ENCODE measurements at regions not wholly inside any gene's neighbourhood (a gene's known extent, or its start where the extent isn't known, plus 50 kb on each side); places are given as distances from the start of the nearest gene placed in this dataset.

- H3K4me3 ChIP-seq (ENCODE audit: control insufficient read depth, low read depth, low read length), result no peak overlapping the region
- DNase-seq (ENCODE audit: low read depth), result no peak
- TF ChIP-seq, protein P1, sequence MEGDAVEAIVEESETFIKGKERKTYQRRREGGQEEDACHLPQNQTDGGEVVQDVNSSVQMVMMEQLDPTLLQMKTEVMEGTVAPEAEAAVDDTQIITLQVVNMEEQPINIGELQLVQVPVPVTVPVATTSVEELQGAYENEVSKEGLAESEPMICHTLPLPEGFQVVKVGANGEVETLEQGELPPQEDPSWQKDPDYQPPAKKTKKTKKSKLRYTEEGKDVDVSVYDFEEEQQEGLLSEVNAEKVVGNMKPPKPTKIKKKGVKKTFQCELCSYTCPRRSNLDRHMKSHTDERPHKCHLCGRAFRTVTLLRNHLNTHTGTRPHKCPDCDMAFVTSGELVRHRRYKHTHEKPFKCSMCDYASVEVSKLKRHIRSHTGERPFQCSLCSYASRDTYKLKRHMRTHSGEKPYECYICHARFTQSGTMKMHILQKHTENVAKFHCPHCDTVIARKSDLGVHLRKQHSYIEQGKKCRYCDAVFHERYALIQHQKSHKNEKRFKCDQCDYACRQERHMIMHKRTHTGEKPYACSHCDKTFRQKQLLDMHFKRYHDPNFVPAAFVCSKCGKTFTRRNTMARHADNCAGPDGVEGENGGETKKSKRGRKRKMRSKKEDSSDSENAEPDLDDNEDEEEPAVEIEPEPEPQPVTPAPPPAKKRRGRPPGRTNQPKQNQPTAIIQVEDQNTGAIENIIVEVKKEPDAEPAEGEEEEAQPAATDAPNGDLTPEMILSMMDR (IDR thresholded peaks at IDR 0.05; ENCODE audit: control insufficient read depth, insufficient read depth, low read depth, low read length, missing control alignments), result no peak
Observed at GRCh38 chr11:98703779-98704556, 316.8 kb upstream of the CNTN5 start.

DNA sequence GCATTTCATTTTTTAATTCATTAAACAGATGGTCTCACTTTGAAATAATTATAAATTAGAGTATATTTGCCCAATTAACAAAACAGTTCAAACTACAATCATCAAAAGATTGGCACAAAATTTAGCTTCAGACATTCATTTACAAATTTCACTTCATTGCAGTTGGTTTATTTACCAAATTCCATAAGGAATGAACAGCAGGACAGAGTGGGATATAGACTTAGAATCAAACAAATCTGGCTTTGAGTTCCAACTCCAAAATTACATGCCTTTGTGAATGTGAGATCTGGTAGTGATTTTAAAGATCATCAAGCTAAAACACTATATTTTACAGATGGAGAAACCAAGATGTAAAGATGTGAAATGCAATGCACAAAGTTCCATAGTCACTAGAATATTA is 310.7 kb upstream of the CNTN5 start:
- no peak for DNase-seq (ENCODE audit: low read depth)
- no peak overlapping the region for H3K4me3 ChIP-seq (ENCODE audit: control insufficient read depth, low read depth, low read length)
- TF ChIP-seq, protein P1 (IDR thresholded peaks at IDR 0.05; ENCODE audit: control insufficient read depth, insufficient read depth, low read depth, low read length, missing control alignments), result no peak

DNA sequence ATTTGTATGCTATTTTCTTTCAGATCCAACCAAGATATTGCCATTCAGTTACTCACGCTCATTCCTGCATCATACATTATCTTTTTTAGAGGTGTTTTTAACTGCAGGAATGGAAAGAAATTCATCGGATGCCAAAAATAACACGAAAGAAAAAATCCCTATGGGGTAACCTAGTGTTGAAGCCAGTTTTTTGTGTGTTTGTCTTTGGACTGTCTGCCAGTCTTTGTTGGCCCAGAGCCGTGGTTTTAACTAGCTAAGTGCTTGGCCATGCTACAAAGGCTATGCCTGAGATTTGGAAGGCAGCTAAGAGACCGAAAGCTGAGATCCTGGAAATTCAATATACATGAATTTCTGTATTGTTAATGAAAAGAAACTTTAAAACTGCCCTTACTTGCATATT is 309.8 kb upstream of the CNTN5 start:
- no peak overlapping the region for H3K4me3 ChIP-seq (ENCODE audit: control insufficient read depth, low read depth, low read length)
- TF ChIP-seq, protein P1 (IDR thresholded peaks at IDR 0.05; ENCODE audit: control insufficient read depth, insufficient read depth, low read depth, low read length, missing control alignments), result no peak
- DNase-seq (ENCODE audit: low read depth), result no peak

DNA sequence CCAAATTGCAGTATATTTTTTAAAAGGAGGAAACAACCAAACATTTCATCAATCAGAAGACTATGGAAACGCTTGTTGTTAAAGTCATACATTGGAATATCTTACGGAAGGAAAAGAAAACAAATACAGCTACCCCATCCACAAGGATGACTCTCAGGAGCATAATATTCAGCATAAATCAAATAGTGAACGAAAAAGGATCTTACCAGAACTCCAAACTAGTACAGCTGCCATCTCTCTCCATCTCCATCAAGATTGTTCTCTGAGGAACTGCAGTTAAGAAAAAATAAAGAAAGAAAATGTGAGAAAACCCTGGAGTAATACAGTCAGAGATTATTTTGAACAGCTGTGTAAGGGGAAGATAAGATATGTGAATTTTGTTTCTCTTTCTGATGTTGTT is 299.8 kb upstream of the CNTN5 start:
- TF ChIP-seq, protein P1 (IDR thresholded peaks at IDR 0.05; ENCODE audit: control insufficient read depth, insufficient read depth, low read depth, low read length, missing control alignments), result no peak
- no peak overlapping the region for H3K4me3 ChIP-seq (ENCODE audit: control insufficient read depth, low read depth, low read length)
- no peak for DNase-seq (ENCODE audit: low read depth)

DNA sequence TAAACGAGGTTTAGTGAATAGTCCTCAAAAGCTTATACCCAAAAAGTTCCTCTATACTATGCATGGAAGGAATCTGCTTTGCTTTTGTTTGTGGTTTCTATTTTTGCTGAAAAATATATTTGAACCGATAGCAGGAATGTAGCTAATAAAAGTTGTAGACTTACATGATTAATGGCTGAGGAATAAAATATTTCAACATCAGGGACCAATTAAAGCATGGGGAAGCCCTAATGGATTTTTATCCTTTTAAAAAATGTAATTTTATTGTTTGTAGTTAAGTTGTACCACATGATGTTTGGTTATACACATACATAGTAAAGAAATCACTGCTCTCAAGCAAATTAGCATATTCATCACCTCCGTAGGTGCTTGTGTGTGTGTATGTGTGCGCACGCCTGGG is 295.3 kb upstream of the CNTN5 start:
- H3K4me3 ChIP-seq (ENCODE audit: control insufficient read depth, low read depth, low read length), result no peak overlapping the region
- TF ChIP-seq, protein P1 (IDR thresholded peaks at IDR 0.05; ENCODE audit: control insufficient read depth, insufficient read depth, low read depth, low read length, missing control alignments), result no peak
- DNase-seq (ENCODE audit: low read depth), result no peak

DNA sequence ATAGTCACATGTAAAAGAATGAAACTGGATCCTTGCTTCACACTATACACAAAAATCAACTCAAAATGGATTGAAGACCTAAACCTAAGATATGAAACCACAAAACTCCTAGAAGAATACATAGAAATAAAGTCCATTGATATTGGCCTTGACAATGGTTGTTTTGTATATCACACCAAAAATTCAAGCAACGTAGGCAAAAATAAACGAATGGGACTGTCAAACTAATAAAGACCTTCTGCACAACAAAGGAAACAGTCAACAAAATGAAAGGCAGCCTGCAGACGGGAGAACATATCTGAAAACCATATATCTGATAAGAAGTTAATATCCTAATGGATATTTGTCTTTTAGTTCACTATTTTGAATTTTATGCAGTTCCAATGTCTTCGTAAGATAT is 292.3 kb upstream of the CNTN5 start:
- TF ChIP-seq, protein P1 (IDR thresholded peaks at IDR 0.05; ENCODE audit: control insufficient read depth, insufficient read depth, low read depth, low read length, missing control alignments), result no peak
- H3K4me3 ChIP-seq (ENCODE audit: control insufficient read depth, low read depth, low read length), result no peak overlapping the region

More for the DNA sequence above, 292.3 kb upstream of the CNTN5 start:
- no peak for DNase-seq (ENCODE audit: low read depth)
